Liver (tissue), 8 donors: ENCODE measurements at regions not wholly inside any gene's neighbourhood (a gene's known extent, or its start where the extent isn't known, plus 50 kb on each side); places are given as distances from the start of the nearest gene placed in this dataset.

Source experiments
- DNase-seq: peaks from one replicate; pipeline ENCODE4 v3.0.0-alpha.2; 2017; ENCODE audit warnings: low spot score
- H3K27ac ChIP-seq, 2 donors: one replicate each; pipeline ENCODE4 v1.7.0; 2013; ENCODE audit warnings: inconsistent platforms in 2 of 2, low read length in 2 of 2, control low read depth in 1 of 2, low read depth in 1 of 2, mild to moderate bottlenecking in 1 of 2
- H3K27me3 ChIP-seq, 4 donors: one replicate each; pipeline versions ENCODE4 v1.6.1 to v1.7.0; 2013; ENCODE audit warnings: low read length in 3 of 4, inconsistent platforms in 1 of 4, mild to moderate bottlenecking in 1 of 4, moderate library complexity in 1 of 4; ENCODE audit not compliant: control insufficient read depth in 4 of 4, insufficient read depth in 4 of 4
- H3K36me3 ChIP-seq, 4 donors: one replicate each; pipeline versions ENCODE4 v1.6.1 to v1.7.0; 2013; ENCODE audit warnings: low read length in 3 of 4, mild to moderate bottlenecking in 3 of 4, low read depth in 1 of 4, moderate library complexity in 1 of 4; ENCODE audit not compliant: control insufficient read depth in 4 of 4, insufficient read depth in 3 of 4
- H3K4me1 ChIP-seq, 4 donors: one replicate each; pipeline versions ENCODE4 v1.6.1 to v1.7.0; 2013; ENCODE audit warnings: low read length in 3 of 4, mild to moderate bottlenecking in 3 of 4, moderate library complexity in 1 of 4; ENCODE audit not compliant: control insufficient read depth in 4 of 4, insufficient read depth in 4 of 4
- H3K4me3 ChIP-seq, 3 donors: one replicate each; pipeline versions ENCODE4 v1.6.1 to v1.7.0; 2013; ENCODE audit warnings: low read length in 3 of 3, control low read depth in 1 of 3, low read depth in 1 of 3, mild to moderate bottlenecking in 1 of 3
- H3K9ac ChIP-seq, 2 donors: one replicate each; pipeline ENCODE4 v1.7.0; 2013; ENCODE audit warnings: low read length in 2 of 2, mild to moderate bottlenecking in 2 of 2, moderate library complexity in 2 of 2, control low read depth in 1 of 2, low read depth in 1 of 2
- H3K9me3 ChIP-seq, 4 donors: one replicate each; pipeline versions ENCODE4 v1.6.1 to v1.7.0; 2013; ENCODE audit warnings: low read length in 3 of 4; ENCODE audit not compliant: control insufficient read depth in 4 of 4
- ATF3 ChIP-seq: IDR thresholded peaks from 2 replicates; pipeline ENCODE4 v1.6.1; 2016; ENCODE audit warnings: antibody characterized with exemption
- CTCF ChIP-seq: fragments of 150-350 bp; IDR thresholded peaks from 2 replicates; pipeline ENCODE4 v1.5.1; 2017; ENCODE audit warnings: improper control_type of control experiment, low read depth, low read length; ENCODE audit not compliant: missing input control
- EGR1 ChIP-seq, 2 donors: IDR thresholded peaks; 2 replicates each; pipeline ENCODE4 v1.6.1; 2016 to 2018; ENCODE audit warnings: antibody characterized with exemption in 2 of 2, low read depth in 2 of 2
- FOXA1 ChIP-seq: IDR thresholded peaks from 2 replicates; pipeline ENCODE4 v1.6.1; 2016; ENCODE audit warnings: antibody characterized with exemption
- FOXA2 ChIP-seq: IDR thresholded peaks from 2 replicates; pipeline ENCODE4 v1.6.1; 2016; ENCODE audit warnings: antibody characterized with exemption
- GABPA ChIP-seq, 2 donors: IDR thresholded peaks in 1 of 2; conservative IDR thresholded peaks in 1 of 2; 2 replicates each; pipeline ENCODE4 v1.6.1; 2016; ENCODE audit warnings: antibody characterized with exemption in 2 of 2, mild to moderate bottlenecking in 1 of 2, moderate library complexity in 1 of 2
- HNF4A ChIP-seq, 2 donors: conservative IDR thresholded peaks; 2 replicates each; pipeline ENCODE4 v1.6.1; 2016; ENCODE audit warnings: antibody characterized with exemption in 2 of 2, mild to moderate bottlenecking in 2 of 2
- HNF4G ChIP-seq: IDR thresholded peaks from 2 replicates; pipeline ENCODE4 v1.6.1; 2016; ENCODE audit warnings: antibody characterized with exemption
- JUND ChIP-seq, 2 donors: IDR thresholded peaks; 2 replicates each; pipeline ENCODE4 v1.6.1; 2016; ENCODE audit warnings: antibody characterized with exemption in 2 of 2
- MAX ChIP-seq: IDR thresholded peaks from 2 replicates; pipeline ENCODE4 v1.6.1; 2016; ENCODE audit warnings: antibody characterized with exemption
- NR2F2 ChIP-seq: IDR thresholded peaks from 2 replicates; pipeline ENCODE4 v1.6.1; 2016; ENCODE audit warnings: antibody characterized with exemption
- RAD21 ChIP-seq, 2 donors: IDR thresholded peaks; 2 replicates each; pipeline ENCODE4 v1.6.1; 2016; ENCODE audit warnings: antibody characterized with exemption in 2 of 2, mild to moderate bottlenecking in 2 of 2
- REST ChIP-seq: IDR thresholded peaks from 2 replicates; pipeline ENCODE4 v1.6.1; 2016; ENCODE audit warnings: antibody characterized with exemption, mild to moderate bottlenecking
- RXRA ChIP-seq, 2 donors: IDR thresholded peaks; 2 replicates each; pipeline ENCODE4 v1.6.1; 2017 to 2018; ENCODE audit warnings: antibody characterized with exemption in 2 of 2, mild to moderate bottlenecking in 1 of 2
- SP1 ChIP-seq: IDR thresholded peaks from 2 replicates; pipeline ENCODE4 v1.6.1; 2018; ENCODE audit warnings: antibody characterized with exemption, mild to moderate bottlenecking
- TAF1 ChIP-seq: conservative IDR thresholded peaks from 2 replicates; pipeline ENCODE4 v1.6.1; 2016; ENCODE audit warnings: antibody characterized with exemption, mild to moderate bottlenecking
- YY1 ChIP-seq: IDR thresholded peaks from 2 replicates; pipeline ENCODE4 v1.6.1; 2016; ENCODE audit warnings: antibody characterized with exemption, mild to moderate bottlenecking
- ZBTB33 ChIP-seq: IDR thresholded peaks from 2 replicates; pipeline ENCODE4 v1.6.1; 2016; ENCODE audit warnings: antibody characterized with exemption
- whole genome bisulfite sequencing: extraction: QIAGEN DNeasy Blood & Tissue Kit; methylation state at CpG from one replicate; pipeline ENCODE4 v1.1.7; 2013; 5-methylcytosine and 5-hydroxymethylcytosine counted together
- donor health status: healthy.
- donor health status: healthy.
- donor health status: healthy.
- donor health status: healthy.
- donor health status: healthy.

- H3K9ac ChIP-seq = no peak overlapping the region
- no peak overlapping the region for H3K4me3 ChIP-seq
- 60% methylated on average over 2 of the region's 2 CpGs for WGBS
- H3K9me3 ChIP-seq = no peaks in the 10 kb centered on the region
- peak overlapping the region; percentile 75 to 90 for H3K27ac ChIP-seq
- no peaks in the 10 kb centered on the region for H3K36me3 ChIP-seq
- peaks cover 5 to 25% (median 19%) of the 10 kb centered on the region in 4 donors for H3K4me1 ChIP-seq
- no peak for DNase-seq
- TF ChIP-seq REST (peak; percentile 89), TAF1 (no peak), FOXA1 (peak; percentile 65), NR2F2 (peak; percentile 87), MAX (peak; percentile 99), HNF4A (conservative IDR thresholded peaks at IDR 0.05) (peak; percentile 97 to 98), ZBTB33 (peak; percentile 91), RAD21 (IDR thresholded peaks at IDR 0.05) (peak; percentile 49 to 53), GABPA (IDR thresholded peaks at IDR 0.05 in 1 of 2, conservative IDR thresholded peaks at IDR 0.05 in 1 of 2) (peak in 1 of 2 donors; percentile 54), JUND (IDR thresholded peaks at IDR 0.05) (peak; percentile 99), RXRA (IDR thresholded peaks at IDR 0.05) (peak; percentile 97 to 99), ATF3 (peak; percentile 98), HNF4G (peak; percentile 81), EGR1 (IDR thresholded peaks at IDR 0.05; ENCODE audit: low read depth in 2 of 2) (peak; percentile 19 to 97), SP1 (peak; percentile 89), FOXA2 (peak; percentile 75), YY1 (peak; percentile 80), CTCF (no peak)
- H3K27me3 ChIP-seq = no peaks in the 10 kb centered on the region
Measured at GRCh38 chr10:94213001-94213530, 149.7 kb downstream of the NOC3L start.
